ENCODE measurements at regions not wholly inside any gene's neighbourhood (a gene's known extent, or its start where the extent isn't known, plus 50 kb on each side); places are given as distances from the start of the nearest gene placed in this dataset.

DNA sequence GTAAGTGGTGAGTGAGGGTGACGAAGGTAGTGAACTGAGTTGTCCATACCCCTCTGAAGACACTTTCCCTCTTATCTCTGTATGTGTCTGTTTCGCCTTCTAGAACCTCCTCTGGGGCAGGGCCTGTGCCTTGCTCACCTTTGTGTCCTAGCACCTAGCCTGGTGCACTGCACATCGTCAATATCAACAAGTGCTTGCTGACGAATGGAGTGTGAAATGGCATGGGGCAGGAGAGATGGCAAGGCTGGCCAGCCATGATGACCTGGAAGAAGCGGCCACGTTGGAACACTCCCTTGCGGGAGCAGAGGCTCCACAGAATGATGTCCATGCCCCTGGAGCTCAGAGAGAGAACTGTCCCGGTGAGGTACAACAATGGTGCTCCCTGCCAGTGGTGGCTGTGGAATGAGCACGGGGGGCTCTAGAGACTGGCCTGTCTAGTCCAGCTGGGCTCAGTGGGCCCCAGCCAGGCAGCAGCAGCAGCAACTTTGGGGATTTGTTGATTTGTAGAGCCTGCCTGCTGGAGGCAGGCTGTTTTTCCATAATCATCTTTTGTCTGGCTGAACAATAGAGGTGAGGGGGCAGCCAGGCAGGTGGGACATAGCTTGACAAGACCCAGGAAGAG, 112.2 kb upstream of the PJA1 start:
- no peak for DNase-seq (ENCODE audit: low spot score)

DNA sequence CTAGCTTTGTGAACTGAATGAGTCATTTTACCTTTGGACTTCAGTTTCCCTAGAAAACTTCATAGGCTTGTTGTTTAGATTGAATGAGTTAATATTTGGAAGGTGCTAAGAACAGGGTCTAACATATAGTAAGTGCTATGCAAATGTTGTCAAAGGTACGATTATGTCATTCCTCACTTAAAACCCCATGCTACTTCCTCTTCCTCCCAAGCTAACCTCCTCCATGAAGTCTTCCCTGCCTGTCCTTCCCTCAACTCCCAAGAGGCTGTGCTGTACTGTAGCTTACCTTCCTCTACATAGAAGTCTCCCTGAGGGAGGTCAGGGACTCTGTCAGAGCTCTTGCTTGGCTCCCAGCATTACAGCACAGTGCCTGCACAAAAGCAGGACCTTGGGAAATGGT, 103.4 kb upstream of the PJA1 start:
- DNase-seq (ENCODE audit: low spot score), result no peak

DNA sequence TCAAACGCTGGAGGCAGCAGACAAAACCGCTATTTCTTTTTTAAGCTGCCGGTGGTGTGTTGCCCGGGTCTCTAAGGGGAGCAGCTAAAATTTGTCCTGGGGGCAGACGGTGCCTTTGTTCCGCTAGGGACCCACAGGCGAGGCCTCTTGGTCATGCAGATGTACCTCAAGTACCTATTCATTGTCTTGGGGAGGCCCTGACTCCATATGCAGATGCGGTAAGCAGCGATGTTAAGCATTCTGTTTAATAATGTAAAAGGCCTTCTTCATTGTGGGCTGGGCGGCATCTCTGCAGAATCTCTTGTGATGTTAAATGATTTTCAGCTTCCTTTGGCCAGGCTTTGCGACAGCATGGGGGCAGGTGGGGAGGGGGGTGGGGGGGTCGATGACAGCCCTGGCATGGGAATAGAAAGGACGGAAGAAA, 98.9 kb upstream of the PJA1 start:
- no peak for DNase-seq (ENCODE audit: low spot score)

DNA sequence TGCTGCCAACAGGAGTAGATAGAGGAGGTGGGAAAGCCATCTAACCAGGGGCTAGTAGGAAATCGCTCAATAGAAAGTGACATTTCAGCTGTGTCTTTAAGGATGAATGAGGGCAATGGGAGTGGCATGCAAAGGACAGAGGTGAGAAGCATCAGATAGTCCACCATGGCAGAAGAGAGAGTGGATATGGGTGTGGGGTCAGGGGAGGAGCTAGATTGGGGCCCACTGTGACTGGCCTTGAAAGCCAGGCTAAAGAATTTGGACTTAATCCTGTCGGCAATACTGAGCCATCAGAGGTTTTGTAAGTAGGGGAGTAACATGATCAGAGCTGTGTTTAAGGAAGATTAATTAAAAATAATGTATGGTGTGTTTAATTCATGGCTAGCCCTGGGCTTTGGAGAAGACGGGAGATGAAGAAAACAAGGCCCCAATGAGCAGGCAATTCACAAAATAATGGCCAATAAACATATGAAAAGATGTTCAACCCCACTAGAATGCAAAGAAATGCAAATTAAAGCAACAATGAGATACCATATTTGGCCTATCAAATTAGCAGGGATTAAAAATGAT, 98.1 kb upstream of the PJA1 start:
- no peak for DNase-seq (ENCODE audit: low spot score)

DNA sequence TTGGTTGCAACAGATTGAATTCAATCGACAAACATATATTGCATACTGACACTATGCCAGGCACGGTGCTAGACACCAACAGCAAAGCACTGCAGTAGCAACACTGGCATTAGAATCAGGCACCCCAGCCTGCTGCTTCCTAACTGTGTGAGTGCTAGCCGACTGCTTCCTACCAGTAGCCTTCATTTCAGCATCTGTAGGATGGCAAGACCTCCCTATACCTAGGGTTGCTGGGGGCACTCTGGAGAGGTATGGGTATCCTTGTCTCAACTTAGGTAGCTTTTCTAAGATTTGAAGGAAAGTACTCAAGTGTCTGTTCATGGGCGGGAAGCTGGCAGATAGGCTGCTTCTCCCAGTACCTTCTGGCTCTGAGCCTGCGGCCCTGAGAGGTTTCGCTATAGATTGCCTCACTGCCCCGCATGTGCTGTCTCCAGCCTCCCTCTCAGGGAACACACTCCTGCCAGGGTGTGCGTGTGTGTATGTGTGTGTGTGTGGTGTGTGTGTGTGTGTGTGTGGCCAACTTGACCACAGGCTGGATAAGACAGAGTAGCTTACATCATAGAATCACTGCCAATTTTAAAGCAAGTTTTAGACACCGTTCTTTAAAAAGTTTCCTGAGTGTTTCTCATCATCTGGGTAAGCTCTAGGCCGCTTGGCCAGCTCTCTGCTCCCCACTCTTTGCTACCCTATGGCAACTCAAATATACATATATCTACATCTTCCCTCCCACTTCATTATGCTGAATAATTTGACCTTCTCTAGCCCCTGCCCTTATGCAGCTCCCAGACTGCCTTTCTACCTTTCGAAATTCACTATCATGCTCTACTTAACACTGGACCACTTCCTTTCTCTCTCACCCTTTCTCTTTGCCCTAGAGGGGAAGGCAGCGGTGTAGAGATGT, 97.0 kb upstream of the PJA1 start:
- no peak for DNase-seq (ENCODE audit: low spot score)

DNA sequence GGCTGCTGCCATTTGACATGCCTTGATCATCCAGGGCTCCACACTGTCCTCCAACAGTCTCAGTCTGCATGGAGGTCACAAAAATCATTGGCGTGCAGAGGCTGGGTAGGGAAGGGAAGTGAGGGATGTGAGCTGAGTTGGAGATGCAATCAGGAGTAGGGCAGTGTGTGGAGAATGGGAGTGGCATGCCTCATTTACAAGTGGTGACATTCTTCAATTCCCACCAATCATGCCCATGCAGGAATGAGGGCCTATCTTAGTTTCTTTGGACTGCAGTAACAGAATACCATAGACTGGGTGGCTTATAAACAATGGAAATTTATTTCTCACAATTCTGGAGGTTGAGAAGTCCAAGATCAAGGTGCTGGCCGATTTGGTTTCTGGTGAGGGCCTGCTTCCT, 94.9 kb upstream of the PJA1 start:
- no peak for DNase-seq (ENCODE audit: low spot score)

DNA sequence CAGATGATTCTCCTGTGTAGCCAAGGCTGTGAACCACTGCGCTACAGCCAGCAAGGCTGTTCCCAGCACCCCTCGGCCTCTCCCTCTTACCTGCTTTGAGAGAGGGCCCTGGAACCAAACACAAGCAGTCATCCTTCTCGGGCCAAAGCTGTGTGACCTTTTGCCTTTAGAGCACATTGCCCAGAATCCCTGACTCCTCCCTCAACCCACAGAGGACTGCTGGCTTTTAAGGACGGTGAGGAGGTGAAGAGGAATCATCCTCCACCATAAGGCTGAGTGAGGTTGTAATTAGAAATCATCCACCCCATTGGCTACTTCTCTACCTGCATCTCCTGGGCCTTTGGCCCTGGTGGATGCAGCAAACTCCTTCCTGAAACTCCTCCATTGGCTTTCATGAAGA, 93.6 kb upstream of the PJA1 start:
- no peak for DNase-seq (ENCODE audit: low spot score)

DNA sequence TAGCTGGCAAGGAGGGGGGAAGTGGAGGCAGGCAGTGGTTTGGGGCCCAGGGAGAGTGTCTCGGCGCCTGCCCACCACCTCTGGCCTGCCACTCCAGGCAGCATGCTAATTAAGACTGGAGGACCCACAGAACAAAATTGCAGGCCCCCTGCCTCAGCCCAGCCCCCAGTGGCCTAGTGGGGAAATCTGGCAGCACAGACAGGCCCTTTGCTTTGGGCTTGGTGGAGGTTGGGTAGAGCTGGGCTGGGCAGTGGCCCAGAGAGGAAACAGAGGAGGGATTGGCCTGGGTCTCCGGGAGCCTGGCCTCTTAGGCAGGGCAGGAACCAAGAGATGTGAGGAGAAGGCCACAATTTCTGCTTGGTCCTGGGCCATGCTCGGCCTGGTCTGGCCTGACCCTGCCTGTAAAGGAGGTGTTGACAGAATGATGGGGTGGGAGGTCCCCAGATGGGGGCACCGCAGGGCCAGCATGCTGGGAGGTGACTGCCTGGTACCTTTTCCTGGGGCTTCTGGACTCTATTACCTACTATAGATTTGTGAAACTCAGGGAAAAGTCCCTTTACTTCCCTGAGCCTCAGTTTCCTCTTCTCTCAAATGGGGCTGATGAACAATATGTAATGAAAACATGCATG, 92.4 kb upstream of the PJA1 start:
- no peak for DNase-seq (ENCODE audit: low spot score)

DNA sequence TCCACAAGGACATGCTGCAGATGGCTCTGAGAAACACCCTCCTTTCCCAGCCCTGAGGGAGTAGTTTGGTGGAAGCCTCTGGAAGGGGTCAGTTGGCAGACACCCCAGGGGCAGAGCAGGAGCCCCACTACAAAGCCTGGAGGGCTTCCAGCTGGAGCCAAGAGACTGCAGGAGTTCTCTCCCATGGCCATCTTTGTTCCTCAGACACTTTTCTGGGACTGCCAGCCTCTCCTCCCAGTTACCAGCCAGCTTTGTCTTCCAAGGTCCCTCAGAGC, 91.0 kb upstream of the PJA1 start:
- DNase-seq (ENCODE audit: low spot score), result no peak

DNA sequence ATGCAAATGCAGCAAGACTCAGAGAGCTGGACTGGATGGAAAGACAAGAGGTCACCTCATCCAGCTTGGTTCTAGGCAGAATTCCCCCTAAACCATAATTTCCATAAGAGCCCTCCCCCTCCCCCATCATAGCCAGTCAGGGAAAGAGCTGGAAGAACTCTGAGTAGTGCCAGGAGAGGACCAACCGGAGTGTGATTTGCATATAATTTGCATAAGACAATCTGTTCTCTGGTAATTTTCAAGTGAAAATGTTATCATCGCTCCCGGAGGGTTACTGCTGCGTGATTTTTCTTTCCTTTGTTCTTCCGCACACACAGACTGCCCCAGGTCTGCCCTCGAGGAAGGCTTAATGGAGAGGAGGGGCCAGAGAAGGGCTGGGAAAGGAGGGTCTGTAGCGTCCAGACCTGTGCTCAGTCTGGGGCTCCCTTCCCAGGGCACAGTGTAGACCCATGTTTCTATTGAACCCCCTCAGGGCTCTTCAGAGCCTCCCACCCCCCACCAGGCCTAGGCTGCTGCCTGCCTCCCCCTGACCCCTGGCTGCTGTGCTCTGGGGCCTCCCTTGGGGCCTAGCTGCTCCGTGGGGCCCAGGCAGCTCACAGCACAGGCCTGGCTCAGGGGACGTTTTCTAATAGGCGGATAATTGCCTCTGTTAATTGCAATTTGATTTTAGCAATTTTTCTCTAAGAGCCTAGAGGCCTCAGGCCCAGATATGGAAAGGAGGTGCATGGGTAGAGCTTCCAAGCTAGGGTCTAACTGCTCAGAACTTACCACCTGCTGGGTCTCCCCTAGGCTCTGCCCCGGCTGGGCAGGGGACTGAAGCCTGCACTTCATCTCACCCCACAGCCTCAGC, 90.4 kb upstream of the PJA1 start:
- DNase-seq (ENCODE audit: low spot score), result no peak

DNA sequence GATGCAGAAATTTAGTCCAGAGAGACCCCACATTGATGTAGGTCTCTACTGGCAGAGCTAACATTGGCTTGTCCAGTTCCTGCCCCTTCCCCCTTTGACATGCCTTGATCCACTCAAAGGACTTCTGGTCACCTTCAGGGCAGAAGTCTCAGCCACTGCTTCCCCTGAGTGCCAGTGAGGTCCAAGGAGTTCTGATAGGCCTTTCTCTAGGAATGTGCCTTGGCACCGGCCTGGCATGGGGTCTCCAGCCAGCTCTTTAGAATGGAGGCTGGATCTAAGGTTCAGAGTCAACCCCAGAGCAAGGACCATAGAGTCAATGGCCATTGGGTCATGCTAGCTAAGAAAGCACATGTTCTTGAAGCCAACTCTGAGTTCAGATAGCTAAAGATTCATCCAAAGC, 88.6 kb upstream of the PJA1 start:
- DNase-seq (ENCODE audit: low spot score), result no peak

DNA sequence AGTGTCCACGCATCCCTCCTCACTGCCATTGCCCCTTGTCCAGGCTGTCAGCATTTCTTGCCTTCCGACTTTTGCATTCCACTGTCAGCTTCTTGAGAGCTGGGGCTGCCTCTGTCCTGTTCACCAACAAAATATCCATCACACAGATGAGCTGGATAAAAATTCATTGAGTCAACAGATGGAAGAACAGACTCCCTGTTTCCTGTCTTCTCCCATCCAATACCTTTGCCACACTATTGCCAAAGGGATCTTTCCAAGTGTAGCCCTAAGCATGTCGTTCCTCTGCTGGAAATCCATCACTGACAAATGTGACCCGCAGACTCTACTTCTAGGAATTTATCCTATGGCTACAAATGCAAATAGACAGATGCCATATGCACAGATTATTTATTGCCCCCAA, 78.0 kb upstream of the PJA1 start:
- no peak for DNase-seq (ENCODE audit: low spot score)

DNA sequence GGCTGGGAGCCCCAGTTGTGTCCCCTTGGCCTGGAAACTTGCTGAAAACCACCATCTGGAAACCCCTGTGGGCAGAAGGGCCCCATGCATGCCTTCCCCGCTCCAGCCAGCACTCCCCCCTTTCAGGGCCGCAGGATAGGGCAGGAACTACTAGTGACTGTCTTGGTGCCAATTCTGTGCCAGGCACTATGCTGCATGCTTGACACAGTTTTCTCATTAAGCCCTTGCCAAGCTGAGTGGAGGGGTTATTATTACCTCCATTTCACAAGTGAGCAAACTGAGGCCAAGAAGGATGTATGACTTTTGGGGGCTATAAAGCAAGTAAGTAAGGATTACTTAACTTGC, 73.6 kb upstream of the PJA1 start:
- DNase-seq (ENCODE audit: low spot score), result no peak

DNA sequence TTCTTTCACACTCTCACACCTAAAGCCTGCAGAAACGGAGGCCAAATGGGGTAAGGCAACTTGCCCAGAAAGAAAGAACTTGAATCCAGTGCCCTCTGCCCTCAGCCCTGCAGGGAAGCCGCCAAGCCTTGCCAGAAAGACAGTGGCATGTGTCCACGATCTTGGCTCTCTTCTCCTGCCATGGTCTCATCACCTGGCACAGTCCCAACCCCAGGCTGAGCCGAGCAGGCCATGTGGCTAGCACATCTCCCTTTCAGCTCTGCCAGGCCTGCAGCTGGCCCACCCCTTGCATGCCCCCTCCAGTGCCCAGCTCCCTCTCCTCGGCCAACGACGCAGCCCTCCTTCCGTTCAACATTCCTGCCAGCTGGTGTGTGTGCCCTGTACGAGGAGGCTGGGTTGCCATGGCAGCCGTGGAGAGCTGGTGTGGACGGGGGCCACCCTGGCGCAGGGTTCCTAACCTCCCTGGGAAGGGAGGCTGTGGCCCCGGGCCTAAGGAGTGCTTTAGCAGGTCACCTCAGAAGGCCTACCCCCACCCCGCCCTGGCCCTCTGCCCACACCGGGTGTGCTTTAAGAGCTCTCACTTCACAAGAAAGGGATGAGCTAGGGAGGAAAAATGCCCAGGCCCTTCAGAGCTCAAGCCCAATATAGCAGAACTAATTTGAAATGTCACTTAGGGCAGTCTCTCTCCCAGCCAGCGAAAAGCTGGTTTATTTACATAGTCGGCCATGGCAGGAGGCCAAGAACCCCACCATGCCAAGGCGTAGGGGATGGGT, 73.0 kb upstream of the PJA1 start:
- no peak for DNase-seq (ENCODE audit: low spot score)

DNA sequence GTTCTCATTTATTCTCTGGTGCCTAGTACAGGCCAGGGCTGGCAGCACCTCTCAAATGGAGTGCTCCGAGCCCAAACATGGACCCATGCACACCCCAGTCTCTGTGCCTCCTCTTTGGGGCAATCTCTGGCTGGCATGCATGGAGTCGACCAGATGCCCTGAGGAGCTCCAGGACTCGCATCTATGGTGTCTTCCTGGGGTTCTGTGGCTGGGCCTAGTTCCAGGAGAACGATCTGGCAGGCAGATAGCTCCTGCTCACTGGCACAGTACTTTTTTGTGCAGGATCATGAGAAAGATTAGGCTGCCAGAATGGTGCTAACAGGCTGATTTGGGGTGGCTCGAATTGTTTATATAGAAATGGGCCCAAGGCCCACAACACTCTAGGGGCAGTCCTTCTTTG, 72.0 kb upstream of the PJA1 start:
- no peak for DNase-seq (ENCODE audit: low spot score)

DNA sequence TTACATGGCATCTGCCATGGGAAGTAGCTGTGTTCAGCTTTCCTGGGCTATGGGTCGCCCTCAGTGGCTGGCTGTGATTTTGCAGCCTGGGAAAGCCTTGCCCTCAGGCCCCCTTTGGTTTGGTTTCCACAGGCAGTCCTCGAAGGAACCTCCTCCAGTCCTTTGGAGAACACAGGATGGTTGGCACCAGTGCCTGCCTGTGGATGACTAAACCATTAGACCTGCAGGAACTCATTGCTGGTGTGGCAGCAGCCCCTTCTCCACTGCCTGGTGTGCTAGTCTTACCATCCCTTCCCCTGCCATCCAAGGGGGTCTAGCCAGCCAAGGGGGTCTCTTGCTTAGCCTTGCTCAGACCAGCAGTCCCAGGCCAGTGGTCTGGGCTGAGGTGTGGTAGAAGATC, 71.4 kb upstream of the PJA1 start:
- no peak for DNase-seq (ENCODE audit: low spot score)

DNA sequence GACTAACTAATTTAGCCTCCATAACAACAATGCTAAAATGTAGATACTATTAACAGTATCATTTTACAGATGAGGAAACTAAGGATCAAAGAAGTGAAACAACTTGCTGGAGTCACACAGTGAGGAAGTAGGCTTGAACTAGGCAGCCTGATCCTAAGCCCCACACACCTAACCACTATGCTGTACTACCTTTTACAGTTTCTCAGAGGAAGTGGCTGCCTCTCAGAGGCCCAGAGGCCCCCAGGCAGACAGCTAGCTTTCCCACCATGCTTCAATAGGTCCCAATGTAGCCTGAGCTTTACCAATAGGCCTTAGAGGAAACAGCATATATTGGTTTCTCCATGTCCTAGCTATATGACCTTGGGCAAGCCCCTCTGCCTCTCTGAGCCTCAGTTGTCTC, 69.4 kb upstream of the PJA1 start:
- DNase-seq (ENCODE audit: low spot score), result no peak

DNA sequence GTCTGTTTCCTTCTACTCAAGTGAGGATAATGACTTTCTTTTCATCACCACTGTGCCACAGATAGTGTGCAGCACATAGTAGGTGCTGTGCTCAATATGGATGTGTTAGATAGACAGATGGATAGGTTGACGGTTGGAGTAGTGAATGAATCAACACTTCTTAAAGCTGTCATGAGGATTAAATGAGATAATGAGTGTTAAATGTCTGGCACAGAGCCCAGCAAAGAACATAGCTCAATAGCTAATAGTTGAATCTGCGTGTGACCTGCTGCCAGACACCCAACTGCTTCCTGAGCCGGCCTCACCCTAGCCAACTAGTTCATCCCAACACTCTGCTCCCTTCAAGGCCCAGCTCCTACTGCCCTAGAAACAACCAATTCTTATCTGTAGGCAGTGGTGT, 67.7 kb upstream of the PJA1 start:
- no peak for DNase-seq (ENCODE audit: low spot score)

DNA sequence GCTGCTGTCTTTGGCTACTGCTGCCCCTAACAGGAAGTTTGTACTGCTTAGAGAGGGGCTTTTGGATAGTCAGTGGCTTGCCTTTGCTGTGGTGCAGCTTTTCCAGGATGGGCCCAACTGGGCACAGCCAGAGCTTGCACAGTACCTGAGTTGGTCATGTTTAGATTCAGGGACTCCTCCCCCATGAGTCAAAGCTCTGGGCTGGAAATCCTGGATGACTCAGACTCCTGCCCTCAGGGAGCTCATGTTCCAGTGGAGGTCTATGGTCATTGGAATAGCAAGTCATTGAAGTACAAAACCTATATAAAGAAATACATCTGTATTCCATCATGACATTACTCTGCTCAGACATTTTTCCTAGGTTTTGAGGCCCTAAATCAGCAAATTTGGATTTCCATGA, 66.7 kb upstream of the PJA1 start:
- DNase-seq (ENCODE audit: low spot score), result no peak

DNA sequence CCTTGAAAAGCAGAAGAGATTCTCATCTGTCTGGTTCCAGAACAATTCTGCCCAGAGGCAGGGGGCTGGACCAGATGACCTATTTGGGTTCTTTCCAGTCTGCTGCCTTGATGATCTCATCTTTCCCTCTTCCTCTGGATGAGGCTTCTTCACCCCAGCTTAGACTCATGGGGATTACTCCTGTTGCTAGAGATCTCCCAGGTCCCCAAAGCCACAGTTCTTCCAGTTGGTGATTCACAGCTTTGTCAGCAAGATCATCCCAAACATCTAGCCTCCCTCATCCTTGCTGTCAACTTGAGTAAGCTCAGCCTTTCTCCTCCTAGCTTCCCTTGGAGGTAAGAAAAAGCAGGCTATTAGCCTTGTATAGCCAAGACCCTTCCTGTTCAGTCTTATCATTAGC, 64.2 kb upstream of the PJA1 start:
- DNase-seq (ENCODE audit: low spot score), result peak; percentile 80

DNA sequence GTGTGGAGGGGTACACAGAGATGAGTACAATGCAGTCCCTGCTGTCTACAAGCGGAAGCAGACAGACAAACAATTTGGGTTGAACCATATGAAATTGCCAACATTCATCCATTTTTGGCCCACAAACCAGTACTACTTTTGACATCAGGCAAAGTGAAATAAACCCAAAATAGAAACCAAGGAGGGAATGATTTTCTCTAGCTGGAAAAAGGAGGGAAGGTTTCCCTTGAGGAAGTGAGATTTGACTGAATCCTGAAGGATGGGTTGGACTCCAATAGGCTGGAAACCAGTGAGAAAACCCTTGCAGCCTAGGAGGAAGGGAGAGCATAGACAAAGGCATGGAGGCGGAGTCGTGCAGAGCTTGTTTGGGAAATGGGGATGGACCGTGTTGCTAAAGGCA, 63.5 kb upstream of the PJA1 start:
- no peak for DNase-seq (ENCODE audit: low spot score)

Measured in hepatic stellate cell (primary cell).